ENCODE measurements at regions not wholly inside any gene's neighbourhood (a gene's known extent, or its start where the extent isn't known, plus 50 kb on each side); places are given as distances from the start of the nearest gene placed in this dataset.

DNA sequence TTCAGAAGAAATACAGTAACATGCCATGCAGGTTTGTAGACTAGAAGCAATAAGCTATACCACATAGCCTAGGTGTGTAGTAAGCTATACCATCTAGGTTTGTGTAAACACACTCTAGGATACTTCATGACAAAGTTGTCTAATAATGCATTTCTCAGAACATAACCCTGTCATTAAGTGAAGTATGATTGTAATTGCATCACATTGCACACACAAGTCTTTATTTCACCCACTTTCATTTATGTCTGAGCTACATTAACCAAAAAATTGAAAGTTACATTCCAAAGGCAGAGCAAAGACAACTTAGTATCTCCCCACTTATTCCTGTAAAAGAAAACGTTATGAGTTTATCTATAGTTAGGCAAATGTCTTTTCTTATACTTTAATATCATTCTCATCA is 64.5 kb upstream of the ATF3 start:
- no peak for DNase-seq (ENCODE audit: low read depth)
- H3K4me3 ChIP-seq (ENCODE audit: low read depth, low read length) = no peak overlapping the region
- TF ChIP-seq, protein P1, sequence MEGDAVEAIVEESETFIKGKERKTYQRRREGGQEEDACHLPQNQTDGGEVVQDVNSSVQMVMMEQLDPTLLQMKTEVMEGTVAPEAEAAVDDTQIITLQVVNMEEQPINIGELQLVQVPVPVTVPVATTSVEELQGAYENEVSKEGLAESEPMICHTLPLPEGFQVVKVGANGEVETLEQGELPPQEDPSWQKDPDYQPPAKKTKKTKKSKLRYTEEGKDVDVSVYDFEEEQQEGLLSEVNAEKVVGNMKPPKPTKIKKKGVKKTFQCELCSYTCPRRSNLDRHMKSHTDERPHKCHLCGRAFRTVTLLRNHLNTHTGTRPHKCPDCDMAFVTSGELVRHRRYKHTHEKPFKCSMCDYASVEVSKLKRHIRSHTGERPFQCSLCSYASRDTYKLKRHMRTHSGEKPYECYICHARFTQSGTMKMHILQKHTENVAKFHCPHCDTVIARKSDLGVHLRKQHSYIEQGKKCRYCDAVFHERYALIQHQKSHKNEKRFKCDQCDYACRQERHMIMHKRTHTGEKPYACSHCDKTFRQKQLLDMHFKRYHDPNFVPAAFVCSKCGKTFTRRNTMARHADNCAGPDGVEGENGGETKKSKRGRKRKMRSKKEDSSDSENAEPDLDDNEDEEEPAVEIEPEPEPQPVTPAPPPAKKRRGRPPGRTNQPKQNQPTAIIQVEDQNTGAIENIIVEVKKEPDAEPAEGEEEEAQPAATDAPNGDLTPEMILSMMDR (IDR thresholded peaks at IDR 0.05; ENCODE audit: insufficient read depth, low read length) = no peak

- TF ChIP-seq, protein P1 (IDR thresholded peaks at IDR 0.05; ENCODE audit: insufficient read depth, low read length) = no peak
- peak; percentile 84 for DNase-seq (ENCODE audit: low read depth)
- H3K4me3 ChIP-seq (ENCODE audit: low read depth, low read length) = no peak overlapping the region
These were observed 62.5 kb upstream of the ATF3 start for GRCh38 chr1:212545941-212546635.

- TF ChIP-seq, protein P1 (IDR thresholded peaks at IDR 0.05; ENCODE audit: insufficient read depth, low read length) = no peak
- DNase-seq (ENCODE audit: low read depth) = no peak
- no peak overlapping the region for H3K4me3 ChIP-seq (ENCODE audit: low read depth, low read length)
These were observed 59.0 kb upstream of the ATF3 start for GRCh38 chr1:212549503-212550017.

- no peak overlapping the region for H3K4me3 ChIP-seq (ENCODE audit: low read depth, low read length)
- no peak for DNase-seq (ENCODE audit: low read depth)
- TF ChIP-seq, protein P1 (IDR thresholded peaks at IDR 0.05; ENCODE audit: insufficient read depth, low read length) = no peak
These were observed 56.6 kb upstream of the ATF3 start for GRCh38 chr1:212551929-212552328.

GRCh38 chr1:212553676-212554075 is 54.9 kb upstream of the ATF3 start:
- H3K4me3 ChIP-seq (ENCODE audit: low read depth, low read length) = no peak overlapping the region
- TF ChIP-seq, protein P1 (IDR thresholded peaks at IDR 0.05; ENCODE audit: insufficient read depth, low read length) = no peak
- DNase-seq (ENCODE audit: low read depth) = no peak

GRCh38 chr1:212554401-212554800 is 54.2 kb upstream of the ATF3 start:
- no peak overlapping the region for H3K4me3 ChIP-seq (ENCODE audit: low read depth, low read length)
- TF ChIP-seq, protein P1 (IDR thresholded peaks at IDR 0.05; ENCODE audit: insufficient read depth, low read length) = no peak
- DNase-seq (ENCODE audit: low read depth) = peak; percentile 31

DNA sequence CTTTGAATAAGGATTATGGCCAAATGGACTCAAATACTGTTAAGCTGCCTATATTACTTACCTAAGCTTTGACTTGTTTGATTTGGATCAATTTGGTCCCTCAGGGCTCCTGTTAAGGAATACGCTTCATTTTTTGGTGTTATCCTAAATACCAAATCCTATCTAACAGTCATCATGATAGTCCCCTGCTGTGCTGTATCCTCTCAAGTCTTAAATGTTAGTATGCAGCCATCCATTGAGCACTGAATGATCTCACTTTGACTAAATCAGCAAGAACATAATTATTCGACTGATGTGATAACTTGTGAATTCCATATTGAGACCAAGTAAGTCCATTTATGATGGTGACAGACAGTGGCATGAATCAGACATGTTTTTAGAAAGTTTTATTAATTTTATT is 53.1 kb upstream of the ATF3 start:
- TF ChIP-seq, protein P1 (IDR thresholded peaks at IDR 0.05; ENCODE audit: insufficient read depth, low read length) = no peak
- no peak for DNase-seq (ENCODE audit: low read depth)
- H3K4me3 ChIP-seq (ENCODE audit: low read depth, low read length) = no peak overlapping the region

Data from fibroblast of the aortic adventitia (primary cell).